HEK293T (cell line): ENCODE measurements at regions not wholly inside any gene's neighbourhood (a gene's known extent, or its start where the extent isn't known, plus 50 kb on each side); places are given as distances from the start of the nearest gene placed in this dataset.
A peak's percentile ranks its signal among the peaks of the same experiment; 100 is the strongest.

Experiments used
- CTCF ChIA-PET: fragments of 350-600 bp; formaldehyde crosslinking; extraction: SDS; loops from one replicate; lab custom pipeline; 2021; ENCODE audit warnings: antibody characterized with exemption, inconsistent platforms; lab: Yijun Ruan, JAX
- POLR2A ChIA-PET: fragments of 350-600 bp; formaldehyde crosslinking; extraction: SDS; loops from one replicate; lab custom pipeline; 2020; ENCODE audit warnings: antibody characterized with exemption, inconsistent platforms; lab: Yijun Ruan, JAX
- DNase-seq: peaks from one replicate; pipeline ENCODE4 v3.0.0; 2012; ENCODE audit warnings: mixed read lengths; ENCODE audit errors: extremely low spot score
- ARNT ChIP-seq: fragments of 450-650 bp; IDR thresholded peaks from 2 replicates; pipeline ENCODE4 v1.6.1; 2017; ENCODE audit warnings: mild to moderate bottlenecking
- BHLHE40 ChIP-seq: fragments of 450-650 bp; IDR thresholded peaks from 2 replicates; pipeline ENCODE4 v1.6.1; 2016; ENCODE audit warnings: mild to moderate bottlenecking, moderate library complexity, borderline replicate concordance
- CTBP1 ChIP-seq: fragments of 450-650 bp; IDR thresholded peaks from 2 replicates; pipeline ENCODE4 v1.6.1; 2016; ENCODE audit warnings: borderline replicate concordance
- ELF4 ChIP-seq: fragments of 450-650 bp; IDR thresholded peaks from 2 replicates; pipeline ENCODE4 v1.6.1; 2017; ENCODE audit warnings: antibody characterized with exemption
- FOXA1 ChIP-seq: fragments of 450-650 bp; IDR thresholded peaks from 2 replicates; pipeline ENCODE4 v1.6.1; 2016; ENCODE audit warnings: mild to moderate bottlenecking
- FOXK2 ChIP-seq: fragments of 450-650 bp; IDR thresholded peaks from 2 replicates; pipeline ENCODE4 v1.6.1; 2016; ENCODE audit warnings: mild to moderate bottlenecking
- FOXM1 ChIP-seq: fragments of 450-650 bp; IDR thresholded peaks from 2 replicates; pipeline ENCODE4 v1.6.1; 2017; ENCODE audit warnings: mild to moderate bottlenecking, borderline replicate concordance
- HDGF ChIP-seq: fragments of 450-650 bp; IDR thresholded peaks from 2 replicates; pipeline ENCODE4 v1.6.1; 2017; ENCODE audit warnings: antibody characterized with exemption, borderline replicate concordance
- L3MBTL2 ChIP-seq: fragments of 450-650 bp; conservative IDR thresholded peaks from 2 replicates; pipeline ENCODE4 v1.6.1; 2016; ENCODE audit warnings: mild to moderate bottlenecking
- LEF1 ChIP-seq: fragments of 450-650 bp; IDR thresholded peaks from 2 replicates; pipeline ENCODE4 v1.6.1; 2017; ENCODE audit warnings: mild to moderate bottlenecking, borderline replicate concordance
- NFRKB ChIP-seq: fragments of 450-650 bp; IDR thresholded peaks from 2 replicates; pipeline ENCODE4 v1.6.1; 2016; ENCODE audit warnings: mild to moderate bottlenecking, moderate library complexity
- SP1 ChIP-seq: fragments of 450-650 bp; IDR thresholded peaks from 2 replicates; pipeline ENCODE4 v1.6.1; 2017
- SUZ12 ChIP-seq: fragments of 450-650 bp; IDR thresholded peaks from 2 replicates; pipeline ENCODE4 v1.6.1; 2016; ENCODE audit warnings: mild to moderate bottlenecking
- TARDBP ChIP-seq: fragments of 450-650 bp; IDR thresholded peaks from 2 replicates; pipeline ENCODE4 v1.6.1; 2016
- ZNF384 ChIP-seq: fragments of 450-650 bp; IDR thresholded peaks from 2 replicates; pipeline ENCODE4 v1.6.1; 2016
- TF ChIP-seq, protein P1 (sequence below): fragments of 450-650 bp; IDR thresholded peaks from 2 replicates; pipeline ENCODE4 v1.6.1; 2016

DNA sequence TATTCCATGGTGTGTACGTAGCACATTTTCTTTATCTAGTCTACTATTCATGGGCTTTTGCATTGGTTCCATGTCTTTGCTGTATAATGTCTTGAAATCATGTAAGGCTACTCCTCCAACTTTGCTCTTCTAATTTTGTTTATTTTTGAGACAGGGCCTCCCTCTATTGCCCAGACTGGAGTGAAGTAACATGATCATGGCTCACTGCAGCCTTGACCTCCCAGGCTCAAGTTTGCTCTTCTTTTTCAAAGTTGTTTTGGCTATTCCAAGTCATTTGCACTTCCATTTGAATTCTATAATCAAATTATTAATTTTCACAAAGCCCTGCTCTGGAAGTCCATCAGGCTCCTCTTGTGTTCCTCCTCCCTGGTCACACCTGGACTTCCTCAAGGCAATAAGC is 90.2 kb upstream of the SGIP1 start:
- POLR2A ChIA-PET: no interaction called here
- CTCF ChIA-PET: interaction anchor here (0.8 to 1.6 kb wide), 2 partner anchors 60 to 185 kb away, joined by 3 to 5 read pairs; no protein-coding TSS in a partner anchor

DNA sequence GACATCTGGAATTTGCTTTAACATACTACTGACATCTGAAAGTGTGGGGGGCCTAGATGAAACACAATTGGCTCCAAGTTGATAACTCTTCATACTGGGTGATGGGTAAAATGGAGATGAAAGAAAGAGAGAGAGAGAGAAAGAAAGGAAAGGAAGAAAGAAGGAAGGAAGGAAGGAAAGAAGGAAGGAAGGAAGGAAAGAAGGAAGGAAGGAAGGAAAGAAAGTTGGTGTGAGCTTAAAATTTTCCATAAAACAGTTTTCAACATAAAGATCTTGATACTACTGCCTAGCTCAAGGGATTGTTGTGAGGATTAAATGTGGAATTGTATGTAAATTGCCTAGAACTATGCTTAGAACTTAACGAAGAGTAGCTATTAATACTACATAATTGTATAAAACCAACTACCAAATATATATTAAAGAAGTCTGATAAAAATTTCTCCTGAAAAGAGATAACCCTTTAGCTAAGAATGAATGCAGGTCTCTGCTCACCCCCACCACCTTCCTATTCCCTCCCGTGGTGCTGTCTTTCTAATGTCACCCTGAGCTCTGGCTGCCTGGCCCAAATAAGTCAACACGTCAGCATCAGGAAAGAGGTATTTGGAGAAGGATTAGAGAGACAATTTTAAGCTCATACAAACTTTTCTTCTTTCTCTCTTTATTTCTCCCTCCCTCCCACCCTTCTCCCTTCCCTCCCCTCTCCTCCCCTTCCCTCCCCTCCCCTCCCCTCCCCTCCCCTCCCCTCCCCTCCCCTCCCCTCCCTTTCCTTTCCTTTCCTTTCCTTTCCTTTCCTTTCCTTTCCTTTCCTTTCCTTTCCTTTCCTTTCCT is 89.3 kb upstream of the SGIP1 start:
- TF ChIP-seq HDGF: no peak
- TF ChIP-seq, protein P1, sequence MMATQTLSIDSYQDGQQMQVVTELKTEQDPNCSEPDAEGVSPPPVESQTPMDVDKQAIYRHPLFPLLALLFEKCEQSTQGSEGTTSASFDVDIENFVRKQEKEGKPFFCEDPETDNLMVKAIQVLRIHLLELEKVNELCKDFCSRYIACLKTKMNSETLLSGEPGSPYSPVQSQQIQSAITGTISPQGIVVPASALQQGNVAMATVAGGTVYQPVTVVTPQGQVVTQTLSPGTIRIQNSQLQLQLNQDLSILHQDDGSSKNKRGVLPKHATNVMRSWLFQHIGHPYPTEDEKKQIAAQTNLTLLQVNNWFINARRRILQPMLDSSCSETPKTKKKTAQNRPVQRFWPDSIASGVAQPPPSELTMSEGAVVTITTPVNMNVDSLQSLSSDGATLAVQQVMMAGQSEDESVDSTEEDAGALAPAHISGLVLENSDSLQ: no peak
- TF ChIP-seq SP1: no peak
- no peak for TF ChIP-seq ZNF384
- TF ChIP-seq SUZ12: no peak
- TF ChIP-seq FOXK2: no peak
- TF ChIP-seq CTBP1: no peak
- no peak for TF ChIP-seq L3MBTL2
- DNase-seq: no peak
- ChIA-PET POLR2A (no interaction called here), CTCF (interaction anchor here (0.8 to 3.6 kb wide), 5 partner anchors 8 to 193 kb away, joined by 3 to 37 read pairs (median 7); no protein-coding TSS in a partner anchor)

More for the DNA sequence above, 90.2 kb upstream of the SGIP1 start:
- no peak for DNase-seq
- TF ChIP-seq TARDBP (no peak), LEF1 (no peak), SP1 (no peak), SUZ12 (no peak), NFRKB (no peak), BHLHE40 (no peak), FOXK2 (no peak), ELF4 (no peak), FOXM1 (no peak), L3MBTL2 (no peak), ARNT (no peak), CTBP1 (no peak)

DNA sequence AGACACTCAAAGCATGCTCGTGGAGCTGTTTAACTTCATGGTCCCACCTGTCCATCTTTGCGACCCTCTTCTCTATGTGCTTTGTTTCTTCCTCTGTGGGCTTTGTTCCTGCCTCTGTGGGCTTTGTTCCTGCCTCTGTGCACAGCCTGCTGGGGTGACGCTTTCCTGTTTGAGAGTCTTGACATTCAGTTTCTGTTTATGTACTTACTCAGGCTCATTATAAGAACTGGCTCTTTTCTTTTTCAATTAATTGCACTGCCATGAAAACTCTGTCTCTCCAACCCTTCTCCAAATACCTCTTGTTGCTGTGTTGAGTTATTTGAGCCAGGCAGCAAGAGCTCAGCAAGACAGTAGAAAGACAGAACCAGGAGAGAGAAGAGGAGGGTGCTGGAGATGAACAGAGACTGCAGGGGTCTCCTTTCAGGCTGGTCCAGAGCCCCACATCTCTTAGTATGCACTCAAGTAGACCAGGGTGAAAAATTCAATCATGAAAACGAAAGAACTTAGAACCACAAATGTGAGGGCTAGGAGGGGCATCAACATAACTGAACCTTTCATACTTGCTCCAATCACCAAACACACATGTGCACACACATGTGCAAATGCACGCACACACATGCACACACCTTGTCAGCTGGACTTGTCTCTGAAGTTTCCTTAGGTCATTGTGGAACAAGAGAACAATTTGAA is 88.3 kb upstream of the SGIP1 start:
- CTCF ChIA-PET: interaction anchor here (0.6 to 3.6 kb wide), 18 partner anchors 9 to 287 kb away, joined by 3 to 37 read pairs (median 4); no protein-coding TSS in a partner anchor
- POLR2A ChIA-PET: no interaction called here
- no peak for DNase-seq

DNA sequence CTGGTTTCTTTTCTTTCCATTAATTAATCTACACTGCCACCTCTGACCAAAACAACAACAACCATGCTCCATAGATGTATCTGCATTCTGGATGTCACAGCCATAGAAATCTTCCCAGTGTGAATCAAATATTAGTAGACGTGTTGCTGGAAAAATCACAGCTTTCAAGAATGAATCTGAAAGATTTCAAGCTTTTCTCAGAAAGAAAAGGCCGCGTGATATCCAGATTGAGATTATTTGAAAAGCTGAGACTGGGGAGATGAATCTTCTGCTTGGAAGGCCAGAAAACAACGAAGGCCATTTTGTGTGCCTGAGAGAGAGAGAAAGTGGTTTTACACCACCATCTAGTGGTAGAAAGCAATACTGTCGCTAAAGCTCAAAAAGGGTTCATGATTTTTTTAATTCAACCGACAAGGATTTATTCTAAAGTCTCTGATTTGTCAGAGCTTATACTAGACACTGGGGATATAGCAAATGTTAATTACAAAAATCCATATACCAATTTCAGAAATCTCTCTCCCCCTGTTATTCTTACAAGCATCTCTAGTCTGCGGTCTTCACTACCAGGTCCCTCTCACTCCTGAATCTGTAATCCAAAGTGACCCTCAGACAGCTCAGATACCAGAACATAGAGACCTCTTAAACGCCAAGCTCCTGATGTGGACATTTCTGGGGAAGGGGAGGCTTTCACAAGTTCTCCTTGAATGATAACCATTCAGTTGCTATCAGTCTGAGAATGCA is 87.5 kb upstream of the SGIP1 start:
- ChIA-PET CTCF (interaction anchor here (0.5 to 3.6 kb wide), 22 partner anchors 10 to 532 kb away, joined by 3 to 37 read pairs (median 4); no protein-coding TSS in a partner anchor), POLR2A (no interaction called here)
- DNase-seq: peak; percentile 74
- TF ChIP-seq ZNF384 (0 out of 2 replicates have a peak, but pooled peaks have one; percentile 25), BHLHE40 (0 out of 2 replicates have a peak, but pooled peaks have one; percentile 7), LEF1 (no peak)

More for the DNA sequence above, 88.3 kb upstream of the SGIP1 start:
- TF ChIP-seq BHLHE40: no peak
- TF ChIP-seq HDGF: no peak
- TF ChIP-seq ARNT: no peak
- no peak for TF ChIP-seq ELF4
- TF ChIP-seq SP1: no peak
- no peak for TF ChIP-seq FOXK2
- TF ChIP-seq CTBP1: no peak
- no peak for TF ChIP-seq FOXA1
- TF ChIP-seq SUZ12: no peak
- TF ChIP-seq NFRKB: no peak
- no peak for TF ChIP-seq LEF1
- TF ChIP-seq TARDBP: no peak
- TF ChIP-seq L3MBTL2: no peak
- no peak for TF ChIP-seq ZNF384
- no peak for TF ChIP-seq FOXM1
- TF ChIP-seq, protein P1: no peak

DNA sequence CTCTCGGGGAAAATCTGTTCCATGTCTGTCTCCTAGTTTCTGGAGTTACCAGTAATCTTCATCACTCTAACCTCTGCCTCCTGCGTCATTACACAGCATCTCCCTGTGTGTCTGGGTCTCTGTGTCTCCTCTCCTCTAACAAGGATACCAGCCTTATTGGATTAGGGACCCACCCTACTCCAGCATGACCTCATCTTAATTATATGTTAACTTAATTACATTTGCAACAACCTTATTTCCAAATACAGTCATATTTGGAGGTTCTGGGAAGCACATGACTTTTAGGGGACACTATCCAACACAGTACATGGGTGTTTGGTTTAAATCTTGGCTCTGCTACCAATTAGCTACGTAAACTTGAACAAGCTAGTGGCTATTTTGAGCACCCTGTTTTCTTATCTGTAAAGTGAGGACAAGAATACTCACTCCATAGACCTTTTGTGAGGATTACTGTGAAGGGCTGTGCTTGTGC is 83.9 kb upstream of the SGIP1 start:
- CTCF ChIA-PET: interaction anchor here (0.6 to 2.9 kb wide), 7 partner anchors 54 to 1774 kb away, joined by 3 to 15 read pairs (median 4); no protein-coding TSS in a partner anchor
- 0 out of 2 replicates have a peak, but pooled peaks have one; percentile 20 for TF ChIP-seq FOXK2
- TF ChIP-seq, protein P1: no peak
- no peak for DNase-seq
- POLR2A ChIA-PET: interaction anchor here (1.0 kb wide), 1 partner anchor 118 kb away, joined by 3 read pairs; no protein-coding TSS in a partner anchor
